ENCODE measurements at regions not wholly inside any gene's neighbourhood (a gene's known extent, or its start where the extent isn't known, plus 50 kb on each side); places are given as distances from the start of the nearest gene placed in this dataset.

- TF ChIP-seq CTCF (IDR thresholded peaks at IDR 0.05; ENCODE audit: poor library complexity) (no peak), EZH2 (IDR thresholded peaks at IDR 0.05; ENCODE audit: borderline replicate concordance) (no peak), EZH2phosphoT487 (IDR thresholded peaks at IDR 0.05; ENCODE audit: low read depth, severe bottlenecking, unreplicated experiment) (no peak)
- Histone ChIP-seq H3K4me1 (ENCODE audit: insufficient read depth) (no peaks in the 10 kb centered on the region), H3K4me3 (no peak overlapping the region), H3K79me2 (no peaks in the 10 kb centered on the region), H2AFZ (no peak overlapping the region), H3K27me3 (peaks cover 4% of the 10 kb centered on the region), H4K20me1 (ENCODE audit: insufficient read depth, poor library complexity, severe bottlenecking) (no peaks in the 10 kb centered on the region), H3K36me3 (replicated peaks; ENCODE audit: insufficient read depth, low read depth) (no peaks in the 10 kb centered on the region), H3K27ac (no peak overlapping the region), H3K4me2 (no peak overlapping the region), H3K9me3 (ENCODE audit: low read depth) (no peaks in the 10 kb centered on the region), H3K9me2 (replicated peaks; ENCODE audit: insufficient read depth) (no peaks in the 10 kb centered on the region)
- WGBS (ENCODE audit: low lambda C conversion rate, missing lambda C conversion rate), result 68% methylated on average over 8 of the region's 8 CpGs
- no peak for DNase-seq (ENCODE audit: low spot score)
Observed at GRCh38 chr14:97274626-97275025, 477.4 kb downstream of the VRK1 start.

DNA sequence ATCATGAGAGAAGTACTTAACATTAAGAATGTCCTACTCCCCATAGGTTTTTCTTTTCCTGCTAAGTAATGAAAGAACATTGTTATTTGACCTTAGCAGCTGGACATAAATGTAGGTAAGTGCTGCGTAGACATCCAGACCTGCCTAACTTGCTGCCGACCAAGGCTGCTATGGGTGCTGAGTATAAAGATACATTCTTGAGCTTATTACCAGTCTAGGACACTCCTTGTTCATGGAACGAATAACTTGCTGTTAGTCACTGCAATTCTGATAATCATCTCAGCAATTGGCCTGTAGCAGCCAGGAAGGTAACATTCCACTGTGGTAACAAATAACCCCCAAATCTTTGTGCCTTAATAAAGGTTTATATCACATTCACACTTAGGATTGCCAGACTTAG is 478.1 kb downstream of the VRK1 start:
- DNase-seq (ENCODE audit: low spot score), result no peak
- H3K9me3 ChIP-seq (ENCODE audit: low read depth), result no peaks in the 10 kb centered on the region
- H3K9me2 ChIP-seq (replicated peaks; ENCODE audit: insufficient read depth), result no peaks in the 10 kb centered on the region
- H2AFZ ChIP-seq, result no peak overlapping the region
- peaks cover 4% of the 10 kb centered on the region for H3K27me3 ChIP-seq
- no peaks in the 10 kb centered on the region for H3K79me2 ChIP-seq
- no peak overlapping the region for H3K27ac ChIP-seq
- H3K4me3 ChIP-seq, result no peak overlapping the region
- H3K36me3 ChIP-seq (replicated peaks; ENCODE audit: insufficient read depth, low read depth), result no peaks in the 10 kb centered on the region
- H4K20me1 ChIP-seq (ENCODE audit: insufficient read depth, poor library complexity, severe bottlenecking), result no peaks in the 10 kb centered on the region
- WGBS (ENCODE audit: low lambda C conversion rate, missing lambda C conversion rate), result 83% methylated on average over 3 of the region's 3 CpGs
- H3K4me2 ChIP-seq, result no peak overlapping the region
- H3K4me1 ChIP-seq (ENCODE audit: insufficient read depth), result no peaks in the 10 kb centered on the region
- TF ChIP-seq CTCF (IDR thresholded peaks at IDR 0.05; ENCODE audit: poor library complexity) (no peak), EZH2phosphoT487 (IDR thresholded peaks at IDR 0.05; ENCODE audit: low read depth, severe bottlenecking, unreplicated experiment) (no peak), EZH2 (IDR thresholded peaks at IDR 0.05; ENCODE audit: borderline replicate concordance) (no peak)

DNA sequence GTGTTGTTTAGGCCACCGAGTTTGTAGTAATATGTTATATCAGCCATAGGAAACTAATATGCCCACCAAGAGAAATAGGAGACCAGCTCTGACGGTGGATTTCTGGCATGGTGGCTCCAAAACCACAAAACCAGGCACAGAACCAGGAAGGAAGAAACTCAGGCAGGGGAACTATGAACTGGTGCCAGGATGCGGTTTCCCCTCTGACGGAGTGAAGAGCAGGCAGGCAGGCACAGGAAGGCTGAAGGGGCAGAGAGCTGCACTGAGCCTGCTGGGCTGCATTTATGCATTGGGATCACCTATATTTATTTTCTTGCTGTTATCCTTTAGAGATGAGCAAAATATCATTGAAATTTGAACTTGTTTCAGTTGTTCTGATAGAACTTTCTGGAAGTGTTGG is 479.4 kb downstream of the VRK1 start:
- 85% methylated on average over 4 of the region's 4 CpGs for WGBS (ENCODE audit: low lambda C conversion rate, missing lambda C conversion rate)
- Histone ChIP-seq H2AFZ (no peak overlapping the region), H3K27ac (no peak overlapping the region), H3K9me2 (replicated peaks; ENCODE audit: insufficient read depth) (no peaks in the 10 kb centered on the region), H3K4me1 (ENCODE audit: insufficient read depth) (no peaks in the 10 kb centered on the region), H3K4me2 (no peak overlapping the region), H3K79me2 (no peaks in the 10 kb centered on the region), H3K27me3 (peaks cover 4% of the 10 kb centered on the region), H4K20me1 (ENCODE audit: insufficient read depth, poor library complexity, severe bottlenecking) (no peaks in the 10 kb centered on the region), H3K4me3 (no peak overlapping the region), H3K36me3 (replicated peaks; ENCODE audit: insufficient read depth, low read depth) (no peaks in the 10 kb centered on the region), H3K9me3 (ENCODE audit: low read depth) (no peaks in the 10 kb centered on the region)
- no peak for DNase-seq (ENCODE audit: low spot score)
- TF ChIP-seq EZH2 (IDR thresholded peaks at IDR 0.05; ENCODE audit: borderline replicate concordance) (no peak), CTCF (IDR thresholded peaks at IDR 0.05; ENCODE audit: poor library complexity) (no peak), EZH2phosphoT487 (IDR thresholded peaks at IDR 0.05; ENCODE audit: low read depth, severe bottlenecking, unreplicated experiment) (no peak)

DNA sequence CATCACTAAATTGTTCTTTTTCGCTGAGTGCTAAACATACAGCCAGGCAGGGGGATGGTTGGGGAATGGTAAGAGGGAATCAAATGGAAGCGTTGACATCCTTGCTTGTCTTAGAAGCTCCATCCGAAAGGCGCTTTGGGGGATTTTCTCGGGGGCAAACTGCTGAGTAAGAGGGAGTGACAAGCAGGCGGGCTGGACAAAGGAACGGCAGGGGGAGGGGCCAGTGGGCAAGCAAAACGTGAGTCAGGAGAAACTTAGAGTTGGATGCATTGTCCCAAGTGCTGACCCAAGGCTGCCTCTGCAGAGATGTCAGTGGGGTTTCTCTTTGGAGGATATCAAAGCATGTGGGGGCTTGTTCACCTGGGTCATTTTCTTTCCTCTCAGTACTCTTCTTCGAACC is 480.5 kb downstream of the VRK1 start:
- Histone ChIP-seq H3K36me3 (replicated peaks; ENCODE audit: insufficient read depth, low read depth) (no peaks in the 10 kb centered on the region), H3K4me1 (ENCODE audit: insufficient read depth) (no peaks in the 10 kb centered on the region), H3K4me3 (no peak overlapping the region), H2AFZ (no peak overlapping the region), H3K79me2 (no peaks in the 10 kb centered on the region), H3K9me2 (replicated peaks; ENCODE audit: insufficient read depth) (no peaks in the 10 kb centered on the region), H3K9me3 (ENCODE audit: low read depth) (no peaks in the 10 kb centered on the region), H3K27me3 (peaks cover 4% of the 10 kb centered on the region), H4K20me1 (ENCODE audit: insufficient read depth, poor library complexity, severe bottlenecking) (no peaks in the 10 kb centered on the region), H3K4me2 (no peak overlapping the region), H3K27ac (no peak overlapping the region)
- 41% methylated on average over 9 of the region's 9 CpGs for WGBS (ENCODE audit: low lambda C conversion rate, missing lambda C conversion rate)
- no peak for TF ChIP-seq CTCF (IDR thresholded peaks at IDR 0.05; ENCODE audit: poor library complexity)
- DNase-seq (ENCODE audit: low spot score), result no peak
